ENCODE measurements at regions not wholly inside any gene's neighbourhood (a gene's known extent, or its start where the extent isn't known, plus 50 kb on each side); places are given as distances from the start of the nearest gene placed in this dataset.

- TF ChIP-seq ZNF384 (IDR thresholded peaks at IDR 0.05) (no peak), BHLHE40 (IDR thresholded peaks at IDR 0.05; ENCODE audit: borderline replicate concordance) (no peak), FOXK2 (IDR thresholded peaks at IDR 0.05) (no peak)
These were observed 105.7 kb downstream of the TPRA1 start for GRCh38 chr3:127484601-127485388.

Measured in HEK293T (cell line).